ENCODE measurements at regions not wholly inside any gene's neighbourhood (a gene's known extent, or its start where the extent isn't known, plus 50 kb on each side); places are given as distances from the start of the nearest gene placed in this dataset.

DNA sequence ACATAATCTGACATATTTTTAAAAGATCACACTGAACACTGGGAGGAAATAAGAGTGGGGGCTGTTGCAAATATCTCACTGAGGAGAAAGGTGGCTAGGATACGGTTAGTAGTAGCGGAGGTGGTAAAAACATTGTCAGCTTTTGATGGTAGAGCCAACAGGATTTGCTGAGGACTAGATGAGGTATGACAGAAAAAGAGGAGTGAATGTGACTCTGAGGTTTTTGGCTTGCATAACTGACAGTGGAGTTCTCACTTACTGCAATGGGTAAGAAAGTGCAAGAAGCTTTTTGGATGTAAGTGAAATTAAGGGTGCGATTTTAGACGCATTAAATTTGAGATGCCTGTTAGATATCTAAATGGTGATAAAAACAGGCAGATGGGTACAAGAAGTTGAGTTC, 102.0 kb upstream of the MBL2 start:
- no peak overlapping the region for H3K4me2 ChIP-seq (ENCODE audit: insufficient read depth, insufficient read length, low read length)

More for the DNA sequence above, 102.0 kb upstream of the MBL2 start:
- Histone ChIP-seq H3K18ac (ENCODE audit: insufficient read length, low read depth, low read length) (no peak overlapping the region), H4K8ac (replicated peaks; ENCODE audit: insufficient read length, low read depth, low read length) (no peak overlapping the region), H3K79me2 (ENCODE audit: insufficient read depth, low read length) (no peaks in the 10 kb centered on the region), H4K91ac (ENCODE audit: insufficient read length, low read depth, low read length) (no peak overlapping the region), H2BK5ac (ENCODE audit: insufficient read length, low read length) (no peak overlapping the region), H2BK12ac (ENCODE audit: insufficient read length, low read depth, low read length) (no peak overlapping the region), H3T11ph (ENCODE audit: low read length) (no peak overlapping the region), H3K79me1 (ENCODE audit: insufficient read depth, low read depth, low read length, poor library complexity, severe bottlenecking) (no peaks in the 10 kb centered on the region), H3K27ac (ENCODE audit: insufficient read length, low read depth, low read length) (no peak overlapping the region), H2AK5ac (ENCODE audit: insufficient read length, low read length) (no peak overlapping the region), H3K23me2 (ENCODE audit: insufficient read length, low read depth, low read length, poor library complexity, severe bottlenecking) (no peaks in the 10 kb centered on the region), H3K9me3 (ENCODE audit: control insufficient read depth, low read depth, low read length) (peaks cover 1% of the 10 kb centered on the region), H2AFZ (ENCODE audit: low read length) (no peak overlapping the region), H3K14ac (ENCODE audit: insufficient read depth, low read length) (no peak overlapping the region), H2BK15ac (ENCODE audit: low read depth, low read length) (no peak overlapping the region), H3K23ac (ENCODE audit: insufficient read length, low read depth, low read length) (no peak overlapping the region), H2BK20ac (ENCODE audit: low read depth, low read length, poor library complexity, severe bottlenecking) (no peak overlapping the region), H2BK120ac (ENCODE audit: low read depth, low read length, poor library complexity, severe bottlenecking) (no peak overlapping the region), H3K9ac (ENCODE audit: extremely low read depth, insufficient read length, low read length) (no peak overlapping the region), H3K27me3 (ENCODE audit: insufficient read depth, low read length) (no peaks in the 10 kb centered on the region), H3K56ac (ENCODE audit: insufficient read length, low read depth, low read length) (no peak overlapping the region), H4K20me1 (ENCODE audit: control insufficient read depth, insufficient read depth, insufficient read length) (no peaks in the 10 kb centered on the region), H4K5ac (ENCODE audit: insufficient read length, low read depth, low read length) (no peak overlapping the region), H3K4me1 (ENCODE audit: insufficient read depth, low read length) (no peaks in the 10 kb centered on the region), H3K4ac (ENCODE audit: low read depth, low read length) (no peak overlapping the region)
- peaks cover 7 to 11% (median 8%) of the 10 kb centered on the region in 3 experiments for H3K36me3 Mint-ChIP-seq (ENCODE audit: insufficient read depth in 1 of 3, low read depth in 3 of 3)
- no peak for DNase-seq
- no peaks in the 10 kb centered on the region; a peak in 1 of 4 replicates for H3K4me1 Mint-ChIP-seq
- no peaks in the 10 kb centered on the region for H3K27me3 Mint-ChIP-seq (ENCODE audit: low read depth)
- no peak overlapping the region for H3K4me3 Mint-ChIP-seq
- peaks cover 11% of the 10 kb centered on the region in 2 experiments for H3K9me3 Mint-ChIP-seq
- TF ChIP-seq, protein P1, sequence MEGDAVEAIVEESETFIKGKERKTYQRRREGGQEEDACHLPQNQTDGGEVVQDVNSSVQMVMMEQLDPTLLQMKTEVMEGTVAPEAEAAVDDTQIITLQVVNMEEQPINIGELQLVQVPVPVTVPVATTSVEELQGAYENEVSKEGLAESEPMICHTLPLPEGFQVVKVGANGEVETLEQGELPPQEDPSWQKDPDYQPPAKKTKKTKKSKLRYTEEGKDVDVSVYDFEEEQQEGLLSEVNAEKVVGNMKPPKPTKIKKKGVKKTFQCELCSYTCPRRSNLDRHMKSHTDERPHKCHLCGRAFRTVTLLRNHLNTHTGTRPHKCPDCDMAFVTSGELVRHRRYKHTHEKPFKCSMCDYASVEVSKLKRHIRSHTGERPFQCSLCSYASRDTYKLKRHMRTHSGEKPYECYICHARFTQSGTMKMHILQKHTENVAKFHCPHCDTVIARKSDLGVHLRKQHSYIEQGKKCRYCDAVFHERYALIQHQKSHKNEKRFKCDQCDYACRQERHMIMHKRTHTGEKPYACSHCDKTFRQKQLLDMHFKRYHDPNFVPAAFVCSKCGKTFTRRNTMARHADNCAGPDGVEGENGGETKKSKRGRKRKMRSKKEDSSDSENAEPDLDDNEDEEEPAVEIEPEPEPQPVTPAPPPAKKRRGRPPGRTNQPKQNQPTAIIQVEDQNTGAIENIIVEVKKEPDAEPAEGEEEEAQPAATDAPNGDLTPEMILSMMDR (conservative IDR thresholded peaks at IDR 0.05): no peak
- no peak overlapping the region for H3K27ac Mint-ChIP-seq
- no CpG with 5 or more reads among the region's 4 CpGs for WGBS (ENCODE audit: extremely low coverage, insufficient read length, low lambda C conversion rate)
